ENCODE measurements at regions not wholly inside any gene's neighbourhood (a gene's known extent, or its start where the extent isn't known, plus 50 kb on each side); places are given as distances from the start of the nearest gene placed in this dataset.
A peak's percentile ranks its signal among the peaks of the same experiment; 100 is the strongest.

- no peak for DNase-seq
- intact Hi-C loops (cut with DNase I; ENCODE audit: low total_unique reads), result no loop called here
- Histone ChIP-seq H3K4me1 (peaks cover 0 to 14% (median 0%) of the 10 kb centered on the region in 4 donors), H3K9me3 (no peaks in the 10 kb centered on the region), H3K36me3 (no peaks in the 10 kb centered on the region), H3K27me3 (no peaks in the 10 kb centered on the region), H3K4me3 (no peak overlapping the region), H3K27ac (no peak overlapping the region)
- in situ Hi-C loops (cut with MboI; ENCODE audit: low pct_ligation_motif_present in 1 of 4, low pct_unique_long_range_greater_than_20kb in 1 of 4, low sequenced_read_pairs in 3 of 4), result no loop called here
- TF ChIP-seq EP300 (IDR thresholded peaks at IDR 0.05; ENCODE audit: low read depth) (no peak), POLR2AphosphoS5 (IDR thresholded peaks at IDR 0.05) (no peak), POLR2A (IDR thresholded peaks at IDR 0.05) (no peak), CTCF (IDR thresholded peaks at IDR 0.05) (no peak)
- WGBS, 2 donors (ENCODE audit: low coverage in 1 of 2), result 85 to 93% methylated on average over 4 to 9 of the region's 9 CpGs
These were observed 147.3 kb upstream of the TLE3 start for GRCh38 chr15:70244978-70245542.

- no peak for TF ChIP-seq CTCF (IDR thresholded peaks at IDR 0.05)
- no peak for TF ChIP-seq POLR2A (IDR thresholded peaks at IDR 0.05)
- no peak for TF ChIP-seq POLR2AphosphoS5 (IDR thresholded peaks at IDR 0.05)
- no peak for TF ChIP-seq EP300 (IDR thresholded peaks at IDR 0.05; ENCODE audit: low read depth)
- DNase-seq, result no peak
- Histone ChIP-seq H3K9me3 (no peaks in the 10 kb centered on the region), H3K4me1 (peaks cover 0 to 14% (median 0%) of the 10 kb centered on the region in 4 donors), H3K27ac (no peak overlapping the region), H3K27me3 (no peaks in the 10 kb centered on the region), H3K4me3 (no peak overlapping the region), H3K36me3 (no peaks in the 10 kb centered on the region)
- in situ Hi-C loops (cut with MboI; ENCODE audit: low pct_ligation_motif_present in 1 of 4, low pct_unique_long_range_greater_than_20kb in 1 of 4, low sequenced_read_pairs in 3 of 4) (no loop called here), intact Hi-C loops (cut with DNase I; ENCODE audit: low total_unique reads) (no loop called here)
- 88% methylated on average over 7 of the region's 7 CpGs; no CpG with 5 or more reads in 1 of the 2 donors for WGBS, 2 donors (ENCODE audit: low coverage in 1 of 2)
These were observed 146.2 kb upstream of the TLE3 start for GRCh38 chr15:70243686-70244540.

GRCh38 chr15:70242951-70243685 lies 145.4 kb upstream of the TLE3 start:
- no peak overlapping the region for H3K4me3 ChIP-seq
- WGBS, 2 donors (ENCODE audit: low coverage in 1 of 2), result 88 to 90% methylated on average over 1 to 10 of the region's 10 CpGs
- peak; percentile 6 for DNase-seq
- in situ Hi-C loops (cut with MboI; ENCODE audit: low pct_ligation_motif_present in 1 of 4, low pct_unique_long_range_greater_than_20kb in 1 of 4, low sequenced_read_pairs in 3 of 4) (no loop called here), intact Hi-C loops (cut with DNase I; ENCODE audit: low total_unique reads) (no loop called here)
- H3K27me3 ChIP-seq, result no peaks in the 10 kb centered on the region
- no peaks in the 10 kb centered on the region for H3K36me3 ChIP-seq
- H3K9me3 ChIP-seq, result no peaks in the 10 kb centered on the region
- no peak for TF ChIP-seq CTCF (IDR thresholded peaks at IDR 0.05)
- TF ChIP-seq EP300 (IDR thresholded peaks at IDR 0.05; ENCODE audit: low read depth), result no peak
- TF ChIP-seq POLR2AphosphoS5 (IDR thresholded peaks at IDR 0.05), result no peak
- TF ChIP-seq POLR2A (IDR thresholded peaks at IDR 0.05), result no peak
- peaks cover 0 to 14% (median 0%) of the 10 kb centered on the region in 4 donors for H3K4me1 ChIP-seq
- H3K27ac ChIP-seq, result no peak overlapping the region

Data from transverse colon (tissue), 4 donors.